HEK293T (cell line): ENCODE measurements at regions not wholly inside any gene's neighbourhood (a gene's known extent, or its start where the extent isn't known, plus 50 kb on each side); places are given as distances from the start of the nearest gene placed in this dataset.

Experiments
- CTCF ChIA-PET: fragments of 350-600 bp; formaldehyde crosslinking; extraction: SDS; loops from one replicate; lab custom pipeline; 2021; ENCODE audit warnings: antibody characterized with exemption, inconsistent platforms; lab: Yijun Ruan, JAX
- POLR2A ChIA-PET: fragments of 350-600 bp; formaldehyde crosslinking; extraction: SDS; loops from one replicate; lab custom pipeline; 2020; ENCODE audit warnings: antibody characterized with exemption, inconsistent platforms; lab: Yijun Ruan, JAX
- DNase-seq: peaks from one replicate; pipeline ENCODE4 v3.0.0; 2012; ENCODE audit warnings: mixed read lengths; ENCODE audit errors: extremely low spot score
- ARNT ChIP-seq: fragments of 450-650 bp; IDR thresholded peaks from 2 replicates; pipeline ENCODE4 v1.6.1; 2017; ENCODE audit warnings: mild to moderate bottlenecking
- BHLHE40 ChIP-seq: fragments of 450-650 bp; IDR thresholded peaks from 2 replicates; pipeline ENCODE4 v1.6.1; 2016; ENCODE audit warnings: mild to moderate bottlenecking, moderate library complexity, borderline replicate concordance
- CTBP1 ChIP-seq: fragments of 450-650 bp; IDR thresholded peaks from 2 replicates; pipeline ENCODE4 v1.6.1; 2016; ENCODE audit warnings: borderline replicate concordance
- ELF4 ChIP-seq: fragments of 450-650 bp; IDR thresholded peaks from 2 replicates; pipeline ENCODE4 v1.6.1; 2017; ENCODE audit warnings: antibody characterized with exemption
- FOXA1 ChIP-seq: fragments of 450-650 bp; IDR thresholded peaks from 2 replicates; pipeline ENCODE4 v1.6.1; 2016; ENCODE audit warnings: mild to moderate bottlenecking
- FOXK2 ChIP-seq: fragments of 450-650 bp; IDR thresholded peaks from 2 replicates; pipeline ENCODE4 v1.6.1; 2016; ENCODE audit warnings: mild to moderate bottlenecking
- FOXM1 ChIP-seq: fragments of 450-650 bp; IDR thresholded peaks from 2 replicates; pipeline ENCODE4 v1.6.1; 2017; ENCODE audit warnings: mild to moderate bottlenecking, borderline replicate concordance
- HDGF ChIP-seq: fragments of 450-650 bp; IDR thresholded peaks from 2 replicates; pipeline ENCODE4 v1.6.1; 2017; ENCODE audit warnings: antibody characterized with exemption, borderline replicate concordance
- L3MBTL2 ChIP-seq: fragments of 450-650 bp; conservative IDR thresholded peaks from 2 replicates; pipeline ENCODE4 v1.6.1; 2016; ENCODE audit warnings: mild to moderate bottlenecking
- LEF1 ChIP-seq: fragments of 450-650 bp; IDR thresholded peaks from 2 replicates; pipeline ENCODE4 v1.6.1; 2017; ENCODE audit warnings: mild to moderate bottlenecking, borderline replicate concordance
- NFRKB ChIP-seq: fragments of 450-650 bp; IDR thresholded peaks from 2 replicates; pipeline ENCODE4 v1.6.1; 2016; ENCODE audit warnings: mild to moderate bottlenecking, moderate library complexity
- SP1 ChIP-seq: fragments of 450-650 bp; IDR thresholded peaks from 2 replicates; pipeline ENCODE4 v1.6.1; 2017
- SUZ12 ChIP-seq: fragments of 450-650 bp; IDR thresholded peaks from 2 replicates; pipeline ENCODE4 v1.6.1; 2016; ENCODE audit warnings: mild to moderate bottlenecking
- TARDBP ChIP-seq: fragments of 450-650 bp; IDR thresholded peaks from 2 replicates; pipeline ENCODE4 v1.6.1; 2016
- ZNF384 ChIP-seq: fragments of 450-650 bp; IDR thresholded peaks from 2 replicates; pipeline ENCODE4 v1.6.1; 2016
- TF ChIP-seq, protein P1 (sequence below): fragments of 450-650 bp; IDR thresholded peaks from 2 replicates; pipeline ENCODE4 v1.6.1; 2016

DNA sequence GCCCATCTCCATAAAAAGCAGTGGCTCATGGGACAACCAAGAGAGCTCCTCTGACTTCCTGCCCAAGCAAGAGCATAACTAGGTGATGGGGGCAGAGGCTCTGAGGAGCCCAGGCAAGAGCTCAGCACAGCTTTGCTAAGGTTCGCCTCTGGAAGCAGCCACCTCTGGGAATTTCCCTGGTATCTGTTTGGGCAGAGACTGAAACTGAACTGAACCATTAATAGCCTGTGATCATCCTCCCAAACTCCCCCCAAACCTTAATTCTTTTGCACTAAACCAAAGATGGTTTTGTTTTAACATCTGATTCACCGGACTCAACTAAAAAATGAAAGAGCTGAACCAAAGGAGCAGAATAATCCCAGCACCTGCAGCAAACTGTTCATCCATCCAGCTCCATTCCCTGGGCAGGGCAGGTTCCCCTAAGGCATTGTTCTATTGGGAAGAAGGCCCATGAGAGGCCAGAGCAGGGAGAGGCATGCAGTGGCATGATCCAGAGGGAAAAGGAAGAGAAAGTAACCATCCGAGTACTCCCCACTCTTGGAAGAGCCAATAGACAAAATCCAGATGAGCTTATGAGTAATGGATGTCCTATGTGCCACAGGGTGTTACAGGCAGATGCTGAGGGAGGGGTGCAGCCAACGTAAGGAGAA is 77.8 kb upstream of the KAZN start:
- ChIA-PET POLR2A (no interaction called here), CTCF (no interaction called here)
- DNase-seq, result no peak
- TF ChIP-seq ZNF384 (no peak), FOXM1 (no peak), L3MBTL2 (no peak), FOXK2 (no peak), LEF1 (no peak), SUZ12 (no peak), SP1 (no peak), FOXA1 (no peak), BHLHE40 (no peak), TARDBP (no peak), NFRKB (no peak), ARNT (no peak)
- TF ChIP-seq, protein P1, sequence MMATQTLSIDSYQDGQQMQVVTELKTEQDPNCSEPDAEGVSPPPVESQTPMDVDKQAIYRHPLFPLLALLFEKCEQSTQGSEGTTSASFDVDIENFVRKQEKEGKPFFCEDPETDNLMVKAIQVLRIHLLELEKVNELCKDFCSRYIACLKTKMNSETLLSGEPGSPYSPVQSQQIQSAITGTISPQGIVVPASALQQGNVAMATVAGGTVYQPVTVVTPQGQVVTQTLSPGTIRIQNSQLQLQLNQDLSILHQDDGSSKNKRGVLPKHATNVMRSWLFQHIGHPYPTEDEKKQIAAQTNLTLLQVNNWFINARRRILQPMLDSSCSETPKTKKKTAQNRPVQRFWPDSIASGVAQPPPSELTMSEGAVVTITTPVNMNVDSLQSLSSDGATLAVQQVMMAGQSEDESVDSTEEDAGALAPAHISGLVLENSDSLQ, result no peak

DNA sequence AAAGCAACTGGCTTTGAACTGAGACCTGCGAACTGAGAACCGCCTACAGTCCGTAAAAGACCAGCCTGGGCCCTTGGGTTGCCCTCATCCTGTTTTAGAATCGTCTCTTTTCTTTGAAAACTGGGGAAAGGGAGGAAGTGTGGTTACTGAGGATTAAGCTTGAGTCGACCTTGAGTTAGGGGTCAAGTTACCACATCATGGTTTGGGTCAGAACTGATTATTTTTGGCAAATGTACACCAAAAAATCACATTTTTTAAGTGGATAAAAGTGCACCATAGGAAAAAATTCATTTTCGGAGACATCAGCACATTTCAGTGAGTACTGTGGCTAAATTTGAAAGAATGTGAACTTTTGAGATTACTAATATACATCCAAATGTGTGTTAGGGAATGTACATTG is 76.9 kb upstream of the KAZN start:
- ChIA-PET CTCF (no interaction called here), POLR2A (no interaction called here)
- no peak for DNase-seq
- TF ChIP-seq LEF1, result no peak
- no peak for TF ChIP-seq BHLHE40
- TF ChIP-seq, protein P1, result no peak
- TF ChIP-seq ZNF384, result no peak
- no peak for TF ChIP-seq CTBP1
- TF ChIP-seq SP1, result no peak
- TF ChIP-seq SUZ12, result no peak
- no peak for TF ChIP-seq ARNT
- no peak for TF ChIP-seq NFRKB
- TF ChIP-seq ELF4, result no peak
- TF ChIP-seq L3MBTL2, result no peak
- no peak for TF ChIP-seq TARDBP
- no peak for TF ChIP-seq FOXM1
- no peak for TF ChIP-seq FOXK2
- TF ChIP-seq HDGF, result no peak
- no peak for TF ChIP-seq FOXA1

DNA sequence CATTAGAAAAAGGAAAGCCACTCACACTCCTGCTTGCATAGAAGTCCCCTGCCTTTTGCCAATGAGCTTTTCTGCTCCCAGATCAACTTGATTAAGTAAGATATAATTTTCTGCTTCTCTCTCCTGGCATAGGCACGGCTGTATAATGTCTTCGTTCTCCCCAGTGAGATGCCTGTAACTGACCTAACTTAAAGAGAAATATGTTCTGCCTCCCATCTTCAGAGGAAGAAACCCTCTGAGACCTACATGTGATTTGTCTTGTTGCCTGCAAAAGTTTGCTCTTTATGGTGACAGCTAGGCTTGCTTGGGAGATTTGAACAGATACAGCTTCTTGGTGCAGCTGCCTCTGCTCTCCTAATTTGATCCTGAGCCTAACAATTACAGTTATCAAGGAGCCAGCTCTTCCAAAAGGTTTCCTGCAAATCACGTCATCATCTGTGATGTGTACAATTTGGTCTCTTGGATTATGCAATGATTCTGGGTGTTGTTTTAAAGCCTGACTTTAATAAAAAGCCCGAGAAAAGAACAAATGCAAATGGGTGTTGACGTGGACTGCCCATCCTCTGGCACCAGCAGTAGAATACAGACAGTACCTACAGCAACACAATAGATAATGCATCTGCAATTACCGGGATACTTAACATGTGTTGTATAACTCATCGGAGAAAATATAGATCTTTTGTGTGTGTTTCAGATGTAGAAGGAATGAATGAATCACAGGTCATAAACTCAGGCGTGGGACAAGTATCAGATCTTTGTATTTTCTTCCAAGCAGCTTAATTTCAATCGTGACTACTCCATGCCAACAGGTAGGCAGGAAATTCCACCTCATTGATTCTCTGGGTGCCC is 76.2 kb upstream of the KAZN start:
- ChIA-PET POLR2A (no interaction called here), CTCF (no interaction called here)
- TF ChIP-seq NFRKB, result no peak
- no peak for TF ChIP-seq HDGF
- no peak for TF ChIP-seq FOXM1
- TF ChIP-seq ZNF384, result no peak
- TF ChIP-seq, protein P1, result no peak
- TF ChIP-seq ELF4, result no peak
- TF ChIP-seq CTBP1, result no peak
- TF ChIP-seq LEF1, result no peak
- TF ChIP-seq SP1, result no peak
- no peak for TF ChIP-seq SUZ12
- TF ChIP-seq TARDBP, result no peak
- no peak for TF ChIP-seq FOXA1
- no peak for TF ChIP-seq FOXK2
- TF ChIP-seq L3MBTL2, result no peak
- no peak for TF ChIP-seq BHLHE40
- TF ChIP-seq ARNT, result no peak
- no peak for DNase-seq

DNA sequence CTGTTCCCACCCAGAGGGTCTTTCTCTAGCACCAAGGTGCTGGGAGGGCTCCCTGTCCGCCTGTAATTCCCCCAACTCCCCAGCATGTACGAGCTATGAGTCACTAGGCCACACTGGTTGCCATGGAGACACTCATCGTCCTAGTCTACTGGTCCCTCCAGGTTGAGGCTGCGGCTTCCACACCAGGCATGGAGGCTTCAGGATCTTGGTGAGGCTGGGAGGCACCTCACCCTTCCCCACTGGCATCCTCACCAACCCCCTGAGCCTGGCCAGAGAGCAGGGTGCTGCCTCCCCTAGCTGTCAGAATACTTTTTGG is 75.6 kb upstream of the KAZN start:
- POLR2A ChIA-PET, result no interaction called here

More for the DNA sequence above, 75.6 kb upstream of the KAZN start:
- CTCF ChIA-PET, result no interaction called here
- TF ChIP-seq SP1 (no peak), TARDBP (no peak), ELF4 (no peak), ARNT (no peak), L3MBTL2 (no peak), FOXK2 (no peak), FOXA1 (no peak)
- TF ChIP-seq, protein P1, result no peak
- peak; percentile 16 for DNase-seq
